Stromal cell of bone marrow (primary cell): ENCODE measurements at regions not wholly inside any gene's neighbourhood (a gene's known extent, or its start where the extent isn't known, plus 50 kb on each side); places are given as distances from the start of the nearest gene placed in this dataset.
"Not testable (repeated sequence)": the region's sequence is repeated elsewhere in the genome, so short reads cannot be mapped to it uniquely, and the experiment has no call there.

ENCODE experiments used
- DNase-seq: peaks from one replicate; pipeline ENCODE4 v3.0.0-alpha.2; 2012; ENCODE audit warnings: low read depth

DNA sequence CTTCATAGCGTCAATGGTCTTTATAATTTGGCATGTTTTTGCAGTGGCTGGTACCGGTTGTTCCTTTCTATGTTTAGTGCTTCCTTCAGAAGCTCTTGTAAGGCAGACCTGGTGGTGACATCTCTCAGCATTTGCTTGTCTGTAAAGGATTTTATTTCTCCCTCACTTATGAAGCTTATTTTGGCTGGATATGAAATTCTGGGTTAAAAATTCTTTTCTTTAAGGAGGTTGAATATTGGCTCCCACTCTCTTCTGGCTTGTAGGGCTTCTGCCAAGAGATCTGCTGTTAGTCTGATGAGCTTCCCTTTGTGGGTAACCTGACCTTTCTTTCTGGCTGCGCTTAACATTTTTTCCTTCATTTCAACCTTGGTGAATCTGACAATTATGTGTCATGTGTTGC lies 250.0 kb upstream of the CTNNB1 start:
- DNase-seq: not testable (repeated sequence)

GRCh38 chr3:40951636-40952035 lies 247.7 kb upstream of the CTNNB1 start:
- DNase-seq: no peak

DNA sequence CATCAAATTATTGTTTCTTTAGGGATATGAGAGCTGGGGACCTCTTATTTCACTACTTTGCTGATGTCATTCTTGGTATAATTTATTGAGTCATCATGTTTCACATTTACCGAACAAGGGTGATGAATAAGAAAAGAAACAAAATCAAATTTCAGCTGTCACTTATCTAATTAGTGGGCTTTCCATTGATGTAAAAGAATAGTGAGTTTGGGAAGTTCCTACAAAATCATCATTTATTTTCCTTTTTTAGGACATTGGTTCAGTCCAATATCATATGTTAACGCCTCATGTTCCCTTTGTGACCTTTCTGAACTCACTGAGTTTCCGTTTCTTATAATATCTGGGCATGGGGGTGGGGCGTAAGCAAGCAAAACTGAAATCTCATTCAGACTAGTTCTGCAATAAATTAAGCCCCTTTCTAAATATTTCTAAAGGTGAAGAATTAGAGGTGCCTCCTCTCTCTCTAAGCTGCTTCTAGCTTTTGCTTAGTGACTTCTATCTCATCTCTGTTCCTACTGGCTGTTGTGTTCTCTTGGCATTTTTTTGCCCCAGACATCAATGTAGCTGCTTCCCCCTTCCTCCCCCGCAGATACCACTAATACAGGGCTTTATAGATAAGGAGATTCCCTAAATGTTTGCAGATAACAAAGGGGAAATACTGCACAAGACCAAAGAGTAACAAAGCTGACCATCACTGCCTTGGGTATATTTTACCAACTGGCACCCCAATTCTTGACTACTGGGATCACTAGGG lies 238.0 kb upstream of the CTNNB1 start:
- DNase-seq: no peak

DNA sequence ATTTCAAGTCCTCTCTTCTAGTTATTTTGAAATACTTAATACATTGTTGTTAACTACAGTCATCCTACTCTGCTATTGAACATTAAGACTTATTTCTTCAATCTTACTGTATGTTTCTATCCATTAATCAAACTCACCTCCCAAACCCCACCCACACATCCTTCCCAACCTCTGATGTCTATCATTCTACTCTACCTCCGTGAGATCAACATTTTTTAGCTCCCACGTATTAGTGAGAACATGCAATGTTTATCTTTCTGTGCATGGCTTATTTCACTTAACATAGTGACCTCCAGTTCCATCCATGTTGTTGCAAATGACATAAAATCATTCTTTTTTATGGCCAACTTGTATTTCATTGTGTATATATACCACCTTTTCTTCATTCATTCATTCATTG lies 236.6 kb upstream of the CTNNB1 start:
- DNase-seq: no peak

DNA sequence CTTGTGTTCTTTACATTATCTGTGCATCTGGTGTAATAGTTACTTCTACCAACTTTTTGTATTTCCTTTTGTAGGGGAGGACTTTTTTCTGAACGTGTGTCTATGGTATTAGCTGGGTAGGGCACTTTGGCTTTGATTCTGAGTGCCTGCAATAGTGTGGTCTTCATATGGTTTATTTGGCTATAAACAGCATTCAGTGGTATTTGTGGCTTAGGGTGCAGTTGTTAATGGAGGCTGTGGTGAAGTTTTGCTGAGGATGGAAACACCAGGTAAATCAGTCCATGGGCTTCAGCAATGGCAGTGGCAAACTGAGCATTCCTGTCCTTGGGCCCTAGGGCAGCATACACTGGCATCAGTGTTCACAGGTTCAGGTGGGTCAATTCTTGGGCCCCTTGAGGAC lies 230.6 kb upstream of the CTNNB1 start:
- DNase-seq: no peak

GRCh38 chr3:40969341-40969740 lies 230.0 kb upstream of the CTNNB1 start:
- DNase-seq: no peak

GRCh38 chr3:40969756-40970466 lies 229.4 kb upstream of the CTNNB1 start:
- DNase-seq: no peak

DNA sequence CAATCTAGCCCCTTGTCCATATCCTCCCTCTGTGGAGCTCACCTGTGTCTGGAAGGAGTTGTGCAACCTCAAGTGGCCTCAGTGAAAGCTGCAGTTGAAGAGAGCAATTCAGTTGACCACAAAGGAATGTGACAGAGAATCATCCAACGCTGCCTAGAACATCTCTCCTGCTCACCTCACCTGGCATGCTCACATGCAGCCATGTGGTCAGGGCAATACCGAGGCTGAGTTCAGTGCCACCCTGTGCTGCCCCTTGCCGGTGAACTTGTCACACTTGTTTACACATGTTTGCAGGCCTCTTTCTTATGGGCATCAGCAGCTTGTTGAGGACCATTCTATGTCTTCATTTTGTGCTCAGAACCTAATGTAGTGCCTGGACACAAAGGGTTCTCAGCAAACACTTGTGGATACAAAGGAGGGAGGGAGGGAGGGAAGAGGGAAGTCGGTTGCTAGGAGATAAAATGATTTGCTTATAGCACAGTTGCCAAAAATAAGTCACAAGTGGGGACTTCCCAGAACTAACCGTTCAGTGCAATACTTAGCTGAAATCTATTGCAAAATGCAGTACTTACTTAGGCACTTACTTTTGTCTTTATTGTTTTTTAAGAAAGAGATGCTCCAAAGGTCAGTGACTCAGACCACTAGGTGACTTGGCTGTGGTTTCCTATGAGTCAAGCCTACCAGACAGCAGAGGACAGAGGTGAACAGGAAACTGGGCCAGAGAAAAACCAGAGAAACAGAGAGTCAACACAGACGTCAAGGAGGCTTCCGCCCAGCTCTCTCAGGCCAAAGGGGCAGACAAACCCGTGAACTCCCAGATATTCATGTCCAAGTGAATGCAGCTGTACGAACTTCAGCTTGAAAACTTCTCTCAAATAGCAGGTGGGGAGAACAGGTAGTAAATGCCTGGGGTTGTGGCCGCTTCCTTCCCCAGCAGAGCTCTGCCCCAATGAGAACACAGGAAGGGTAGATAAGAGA lies 227.8 kb upstream of the CTNNB1 start:
- DNase-seq: peak; percentile 98

DNA sequence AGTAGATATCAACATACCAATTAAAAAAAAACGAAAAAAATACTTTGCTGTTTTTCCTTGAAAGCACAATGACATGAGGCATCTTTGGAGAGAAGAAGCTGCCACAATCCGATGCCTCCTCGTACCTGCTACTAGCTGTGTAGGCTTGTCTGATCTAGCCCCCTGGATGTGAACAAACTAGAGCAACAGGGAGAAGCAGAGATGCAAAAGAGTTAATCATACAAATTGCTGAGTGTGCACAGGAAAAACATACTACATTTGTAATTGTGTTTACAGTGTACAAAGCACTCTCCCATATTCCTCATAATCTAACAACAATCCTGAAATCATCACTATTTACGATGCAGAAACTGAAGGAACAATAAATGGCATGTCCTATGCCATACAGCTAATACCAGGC lies 227.0 kb upstream of the CTNNB1 start:
- no peak for DNase-seq

DNA sequence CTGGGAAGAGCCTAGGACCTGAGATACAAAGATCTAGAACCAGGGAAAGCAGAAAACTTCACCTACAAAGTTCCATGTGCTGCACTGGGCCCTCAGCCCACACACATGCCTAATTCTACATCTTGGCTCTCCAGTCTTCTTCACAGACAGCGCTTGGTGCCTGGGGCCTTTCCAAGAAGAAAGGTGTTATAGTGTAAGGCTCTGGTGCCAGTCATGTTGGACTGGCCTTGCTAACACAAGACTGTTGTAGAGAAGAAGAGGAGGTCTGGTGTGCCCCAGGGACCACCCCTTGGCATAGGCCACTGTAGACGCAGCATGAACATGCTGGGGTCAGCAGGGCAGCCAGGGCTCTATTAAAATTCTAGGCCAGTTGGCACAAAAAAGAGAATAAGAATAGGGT lies 226.2 kb upstream of the CTNNB1 start:
- no peak for DNase-seq

GRCh38 chr3:40975711-40976121 lies 223.6 kb upstream of the CTNNB1 start:
- no peak for DNase-seq

DNA sequence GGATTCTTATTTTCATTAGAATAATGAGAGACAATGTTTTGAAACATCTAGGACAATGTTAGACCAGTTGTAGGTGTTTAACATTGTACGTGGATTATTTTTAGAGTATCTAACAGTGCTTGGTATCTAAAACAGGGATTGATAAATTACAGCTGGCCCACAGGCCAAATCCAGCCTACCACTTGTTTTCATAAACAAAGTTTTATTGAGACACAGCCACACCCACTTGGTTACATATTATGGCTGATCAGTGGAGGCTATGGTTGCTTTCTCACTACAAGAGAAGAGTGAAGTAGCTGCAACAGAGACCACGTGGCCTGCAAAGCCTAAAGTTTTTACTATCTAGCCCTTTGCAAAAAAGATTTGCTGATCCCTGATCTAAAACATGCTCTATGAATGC lies 223.1 kb upstream of the CTNNB1 start:
- no peak for DNase-seq

GRCh38 chr3:40978442-40978841 lies 220.9 kb upstream of the CTNNB1 start:
- no peak for DNase-seq

DNA sequence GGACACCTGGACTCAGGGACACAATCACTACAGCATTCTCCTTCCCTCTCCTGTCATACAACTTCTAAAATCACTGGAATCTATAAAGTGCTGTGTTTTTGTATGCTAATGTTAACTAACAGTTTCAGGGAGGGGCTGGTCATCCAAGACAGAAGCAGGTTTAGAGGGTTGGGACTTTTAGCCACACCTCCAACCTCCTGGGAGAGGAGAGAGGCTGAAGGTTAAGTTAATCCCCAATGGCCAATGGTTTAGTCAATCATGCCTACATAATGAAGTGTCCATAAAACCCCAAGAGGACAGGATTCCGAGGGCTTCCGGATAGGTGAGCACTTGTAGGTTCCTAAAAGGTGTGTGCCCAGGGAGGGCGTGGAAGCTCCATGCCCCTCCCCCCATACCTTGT lies 219.3 kb upstream of the CTNNB1 start:
- no peak for DNase-seq

DNA sequence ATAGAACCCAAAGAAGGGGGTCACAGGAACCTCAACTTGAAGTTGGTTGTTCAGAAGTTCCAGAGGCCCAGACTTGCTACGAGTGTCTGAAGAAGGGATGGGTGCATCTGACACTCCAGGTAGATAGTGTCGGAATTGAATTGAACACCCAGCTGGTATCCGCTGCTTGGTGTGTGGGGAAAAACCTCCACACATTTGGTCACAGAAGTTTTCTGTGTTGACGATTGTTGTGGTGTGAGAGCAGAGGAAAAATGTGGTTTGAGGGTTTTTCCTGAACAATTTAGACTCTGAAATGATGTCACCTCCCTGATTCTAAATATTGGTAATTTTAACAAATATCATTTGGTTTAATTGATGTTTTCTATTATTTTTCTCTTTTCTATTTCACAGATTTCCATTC lies 218.8 kb upstream of the CTNNB1 start:
- no peak for DNase-seq

DNA sequence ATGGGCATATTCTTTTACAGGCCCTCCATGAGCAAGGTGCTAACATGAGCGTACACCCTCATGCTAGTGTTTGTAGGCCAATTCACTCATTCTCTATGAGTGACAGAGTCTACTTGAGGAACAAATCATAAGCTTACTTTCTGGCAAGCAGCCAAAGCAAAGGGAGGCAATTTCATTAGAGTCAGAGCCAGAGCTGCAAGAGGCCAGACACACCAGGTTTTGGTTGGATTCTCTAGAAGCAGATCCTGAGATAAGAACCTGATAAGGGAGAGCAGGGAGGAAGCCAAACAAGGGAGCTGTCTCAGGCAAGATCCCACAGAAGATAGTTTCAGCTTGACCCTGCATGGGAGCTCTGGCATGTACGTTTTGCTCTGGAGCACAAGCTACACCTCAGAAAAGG lies 214.1 kb upstream of the CTNNB1 start:
- DNase-seq: no peak

GRCh38 chr3:40988468-40988867 lies 210.8 kb upstream of the CTNNB1 start:
- DNase-seq: no peak

DNA sequence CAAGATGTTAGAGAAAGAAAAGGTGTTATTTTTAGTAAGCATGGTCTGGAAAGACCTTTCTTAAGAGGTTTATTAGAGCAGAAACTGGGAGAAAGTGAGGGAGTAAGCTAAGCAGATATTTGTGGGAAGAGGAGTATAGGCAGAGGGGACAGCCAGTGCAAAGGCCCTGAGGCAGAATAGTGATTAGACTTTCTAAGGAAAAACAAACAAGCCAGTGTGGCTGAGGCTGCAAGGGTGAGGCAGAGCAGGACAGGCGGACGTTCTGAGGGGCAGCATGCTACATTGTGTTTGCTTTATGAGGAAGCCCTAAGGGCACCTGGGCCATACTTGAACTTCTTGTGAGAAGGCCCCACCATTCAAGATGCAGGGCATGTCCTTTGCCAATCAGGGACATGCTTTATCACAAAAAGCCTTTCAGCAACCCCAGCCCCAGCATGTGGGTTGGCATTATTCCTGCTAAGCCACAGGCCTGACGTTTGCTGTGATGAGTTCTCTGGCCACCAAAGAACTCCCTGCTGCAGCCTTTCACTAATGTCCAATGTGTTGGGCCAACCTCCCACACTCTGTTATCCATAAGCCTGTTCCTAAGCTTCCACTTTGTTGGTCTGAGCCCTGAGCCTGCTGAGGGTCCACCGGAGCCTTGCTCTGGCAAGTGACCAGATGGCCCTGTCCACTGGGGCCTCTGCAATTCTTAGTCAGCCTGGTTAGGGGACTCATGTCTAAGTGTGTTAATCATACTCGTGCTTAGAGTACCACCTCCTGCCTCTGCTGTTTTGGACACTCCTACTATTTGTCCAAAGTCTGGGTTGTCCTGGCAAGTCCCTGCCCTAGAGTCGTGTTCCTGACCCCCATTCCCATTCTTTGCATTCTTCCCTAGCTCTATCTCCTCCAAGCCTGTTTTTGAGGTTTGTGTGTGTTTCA lies 209.9 kb upstream of the CTNNB1 start:
- DNase-seq: no peak

GRCh38 chr3:40990062-40990456 lies 209.2 kb upstream of the CTNNB1 start:
- DNase-seq: no peak

- no peak for DNase-seq
These were observed 207.3 kb upstream of the CTNNB1 start for GRCh38 chr3:40992023-40992422.

DNA sequence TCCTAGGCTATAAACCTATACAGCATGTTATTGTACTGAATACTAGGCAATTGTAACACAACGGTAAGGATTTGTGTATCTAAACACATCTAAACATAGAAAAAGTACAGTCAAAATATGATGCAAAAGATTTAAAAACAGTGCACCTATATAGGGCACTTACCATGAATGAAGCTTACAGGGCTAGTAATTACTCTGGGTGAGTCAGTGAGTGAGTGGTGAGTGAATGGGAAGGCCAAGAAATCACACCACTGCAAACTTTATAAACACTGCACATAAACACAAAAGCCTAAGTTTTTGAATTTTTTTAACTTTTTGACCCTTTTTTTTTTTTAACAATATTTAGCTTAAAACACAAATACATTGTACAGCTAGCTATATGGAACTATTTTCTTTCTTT lies 204.7 kb upstream of the CTNNB1 start:
- DNase-seq: no peak

DNA sequence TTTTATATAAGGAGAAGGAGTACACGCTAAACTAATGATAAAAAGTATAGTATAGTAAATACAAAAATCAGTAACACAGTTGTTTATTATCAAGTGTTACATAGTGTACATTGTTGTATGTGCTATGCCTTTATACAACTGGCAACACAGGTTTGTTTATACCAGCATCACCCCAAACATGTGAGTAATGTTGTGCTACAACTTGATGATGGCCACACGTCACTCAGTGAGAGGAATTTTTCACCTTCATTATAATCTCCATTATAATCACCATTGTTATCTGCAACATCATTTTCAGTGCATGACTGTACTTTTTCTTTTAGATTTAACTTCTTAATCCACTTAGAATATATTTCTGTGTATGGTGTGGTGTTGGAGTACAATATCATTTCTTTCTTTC lies 204.0 kb upstream of the CTNNB1 start:
- no peak for DNase-seq
